Activated CD8-positive, alpha-beta T cell treated with anti-CD3 and anti-CD28 coated beads, Interleukin-2, amount 10 ng/mL, durations not matched to agents 7 days and 5 days (primary cell): ENCODE measurements at regions not wholly inside any gene's neighbourhood (a gene's known extent, or its start where the extent isn't known, plus 50 kb on each side); places are given as distances from the start of the nearest gene placed in this dataset.

Experiments used
- ATAC-seq: fragments of 150-1000 bp; cut with Tn5 transposase; one replicate; pipeline ENCODE4 v1.10.0; 2021; ENCODE audit warnings: moderate library complexity
- CTCF ChIA-PET: fragments of 350-600 bp; sonication (Branson Sonifier 250); formaldehyde crosslinking; loops from one replicate; lab custom pipeline; 2021; ENCODE audit warnings: antibody characterized with exemption; lab: Charles Lee
- POLR2A ChIA-PET: fragments of 350-600 bp; sonication (Branson Sonifier 250); formaldehyde crosslinking; loops from one replicate; lab custom pipeline; 2021; ENCODE audit warnings: antibody characterized with exemption; lab: Charles Lee
- DNase-seq: peaks from one replicate; pipeline ENCODE4 v3.0.0-alpha.2; 2020
- H3K27ac Mint-ChIP-seq: one replicate; pipeline ENCODE4 v1.8.0; 2021; ENCODE audit warnings: mild to moderate bottlenecking, mixed read lengths
- H3K27me3 Mint-ChIP-seq: one replicate; pipeline ENCODE4 v1.8.0; 2021; ENCODE audit warnings: low read depth, mixed read lengths
- H3K36me3 Mint-ChIP-seq: one replicate; pipeline ENCODE4 v1.8.0; 2021; ENCODE audit warnings: low read depth, mixed read lengths
- H3K4me1 Mint-ChIP-seq: one replicate; pipeline ENCODE4 v1.8.0; 2021; ENCODE audit warnings: low read depth, mixed read lengths
- H3K4me3 Mint-ChIP-seq: one replicate; pipeline ENCODE4 v1.8.0; 2021; ENCODE audit warnings: mild to moderate bottlenecking, mixed read lengths
- H3K9me3 Mint-ChIP-seq: one replicate; pipeline ENCODE4 v1.8.0; 2022; ENCODE audit warnings: mixed read lengths; ENCODE audit not compliant: insufficient read depth

- H3K27ac Mint-ChIP-seq = no peak overlapping the region
- no peaks in the 10 kb centered on the region for H3K36me3 Mint-ChIP-seq
- H3K4me3 Mint-ChIP-seq = no peak overlapping the region
- POLR2A ChIA-PET = no interaction called here
- no peak for ATAC-seq
- no peaks in the 10 kb centered on the region for H3K9me3 Mint-ChIP-seq
- CTCF ChIA-PET = no interaction called here
- no peak for DNase-seq
- peaks cover 4% of the 10 kb centered on the region for H3K27me3 Mint-ChIP-seq
- H3K4me1 Mint-ChIP-seq = no peaks in the 10 kb centered on the region
Measured at GRCh38 chr1:213324859-213325258, 273.8 kb downstream of the RPS6KC1 start.

DNA sequence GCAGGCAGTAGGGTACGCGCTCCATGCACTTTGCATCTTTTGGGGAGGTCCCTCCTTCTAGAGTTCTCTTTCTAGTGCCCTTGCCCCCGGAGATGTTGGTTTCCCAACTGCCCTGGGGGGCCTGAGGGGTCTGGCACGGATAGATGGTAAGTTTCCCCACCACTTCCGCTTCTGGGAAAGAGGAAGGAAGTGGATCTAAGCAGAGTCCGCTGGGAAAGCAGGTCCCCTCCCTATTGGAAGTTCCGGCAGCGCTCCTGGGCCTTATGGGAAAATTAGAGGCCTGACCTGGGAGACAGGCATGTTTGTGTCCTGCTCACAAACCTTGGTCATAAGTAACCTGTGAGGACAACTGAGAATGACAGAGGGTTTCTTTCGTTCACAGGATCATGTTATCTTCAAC, 274.4 kb downstream of the RPS6KC1 start:
- Mint-ChIP-seq H3K27me3 (peaks cover 4% of the 10 kb centered on the region), H3K4me3 (no peak overlapping the region), H3K27ac (no peak overlapping the region), H3K9me3 (no peaks in the 10 kb centered on the region), H3K36me3 (no peaks in the 10 kb centered on the region), H3K4me1 (no peaks in the 10 kb centered on the region)
- ChIA-PET POLR2A (no interaction called here), CTCF (no interaction called here)
- DNase-seq = no peak
- ATAC-seq = no peak

DNA sequence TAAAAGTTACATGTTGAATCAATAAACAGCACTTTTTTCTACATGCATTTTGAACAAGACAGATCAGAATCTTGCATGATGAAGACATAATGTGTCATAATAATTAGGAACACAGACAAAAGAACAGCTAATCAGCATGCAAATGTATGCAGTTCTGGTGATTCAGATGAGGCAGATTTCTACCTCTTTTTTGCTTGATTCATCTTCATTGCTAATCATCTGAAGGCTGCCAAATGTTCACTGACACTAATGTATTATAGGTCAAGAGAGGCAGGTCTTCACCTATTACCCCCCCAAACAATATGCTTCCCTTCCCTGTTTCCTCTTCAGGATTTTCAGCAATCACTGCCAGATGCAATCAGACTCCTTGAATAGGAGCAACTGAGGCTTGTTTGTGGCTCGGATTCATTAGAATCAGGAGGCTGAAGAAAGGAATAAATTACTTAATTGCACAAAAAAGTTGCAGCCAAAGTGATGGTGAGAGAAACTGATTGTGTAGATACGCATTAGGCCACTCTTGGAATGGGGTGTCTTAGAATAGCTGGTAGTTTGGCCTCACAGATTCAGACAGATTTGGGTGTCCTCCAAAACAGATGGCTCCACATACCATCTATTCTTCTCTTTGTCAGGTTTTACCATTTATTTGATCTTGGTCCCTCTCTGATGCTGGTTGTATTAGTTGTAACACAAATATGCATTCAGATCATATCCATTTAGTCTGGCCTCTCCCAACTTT, 275.4 kb downstream of the RPS6KC1 start:
- CTCF ChIA-PET = no interaction called here
- no peaks in the 10 kb centered on the region for H3K4me1 Mint-ChIP-seq
- H3K27ac Mint-ChIP-seq = no peak overlapping the region
- DNase-seq (no peak), ATAC-seq (no peak)
- H3K27me3 Mint-ChIP-seq = peaks cover 4% of the 10 kb centered on the region
- POLR2A ChIA-PET = no interaction called here
- H3K36me3 Mint-ChIP-seq = no peaks in the 10 kb centered on the region
- no peaks in the 10 kb centered on the region for H3K9me3 Mint-ChIP-seq
- H3K4me3 Mint-ChIP-seq = no peak overlapping the region

- Mint-ChIP-seq H3K36me3 (no peaks in the 10 kb centered on the region), H3K27me3 (peaks cover 4% of the 10 kb centered on the region), H3K9me3 (no peaks in the 10 kb centered on the region), H3K4me3 (no peak overlapping the region), H3K27ac (no peak overlapping the region), H3K4me1 (no peaks in the 10 kb centered on the region)
- POLR2A ChIA-PET = no interaction called here
- ATAC-seq (no peak), DNase-seq (no peak)
- CTCF ChIA-PET = no interaction called here
Measured at GRCh38 chr1:213327017-213327667, 276.1 kb downstream of the RPS6KC1 start.

- Mint-ChIP-seq H3K36me3 (no peaks in the 10 kb centered on the region), H3K9me3 (no peaks in the 10 kb centered on the region), H3K4me3 (no peak overlapping the region), H3K27ac (no peak overlapping the region), H3K4me1 (no peaks in the 10 kb centered on the region), H3K27me3 (peaks cover 4% of the 10 kb centered on the region)
- DNase-seq (no peak), ATAC-seq (no peak)
- ChIA-PET POLR2A (no interaction called here), CTCF (no interaction called here)
Measured at GRCh38 chr1:213329406-213330008, 278.5 kb downstream of the RPS6KC1 start.

DNA sequence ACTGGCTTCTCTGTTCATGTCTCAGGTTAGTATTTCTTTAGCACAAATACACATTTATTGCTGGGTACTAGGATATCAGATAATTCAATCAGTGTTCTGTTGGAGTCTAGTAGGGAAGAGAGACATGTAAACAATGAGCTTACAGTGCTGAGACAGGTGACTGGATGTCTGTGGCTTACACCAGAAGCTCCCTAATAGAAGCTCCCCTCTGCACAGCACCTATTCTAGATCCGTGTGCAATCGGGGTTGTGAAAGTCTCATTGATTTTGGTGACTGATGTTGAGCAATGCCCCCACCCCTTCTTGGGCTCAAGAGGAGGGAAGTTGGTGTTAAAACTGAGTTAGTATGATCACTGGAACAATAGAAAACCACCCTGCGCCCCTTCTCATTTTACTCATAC, 279.2 kb downstream of the RPS6KC1 start:
- ChIA-PET CTCF (no interaction called here), POLR2A (no interaction called here)
- DNase-seq = no peak
- Mint-ChIP-seq H3K4me3 (no peak overlapping the region), H3K27ac (no peak overlapping the region), H3K27me3 (peaks cover 4% of the 10 kb centered on the region), H3K4me1 (no peaks in the 10 kb centered on the region), H3K9me3 (no peaks in the 10 kb centered on the region), H3K36me3 (no peaks in the 10 kb centered on the region)
- no peak for ATAC-seq

DNA sequence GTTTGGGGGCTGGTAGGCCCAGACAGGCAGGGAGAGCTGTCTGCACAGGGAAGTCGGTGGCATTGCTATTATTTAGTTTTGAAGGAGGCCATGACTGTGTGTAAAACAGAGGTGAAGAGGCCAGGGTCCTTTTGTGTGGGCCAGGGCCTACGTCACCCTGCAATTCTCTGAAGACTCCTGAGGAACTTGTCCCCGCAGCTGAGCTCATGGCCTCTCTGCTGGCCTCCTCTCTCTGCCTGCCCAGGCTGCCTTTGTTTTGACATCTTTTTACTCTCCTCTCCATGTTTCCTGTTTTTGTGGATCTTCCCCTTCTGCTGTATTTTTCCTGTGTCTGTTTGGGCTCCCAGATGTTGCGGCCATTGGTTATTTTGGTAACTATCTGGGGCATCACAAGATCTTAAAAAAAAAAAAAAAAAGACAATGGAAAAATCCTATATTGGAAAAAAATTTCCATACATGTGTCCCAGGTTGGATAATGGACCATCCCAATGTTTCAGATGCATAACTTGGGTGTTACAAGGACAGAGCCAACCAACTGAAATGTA, 280.7 kb downstream of the RPS6KC1 start:
- Mint-ChIP-seq H3K36me3 (no peaks in the 10 kb centered on the region), H3K9me3 (no peaks in the 10 kb centered on the region), H3K4me1 (no peaks in the 10 kb centered on the region), H3K27me3 (peaks cover 4% of the 10 kb centered on the region), H3K4me3 (no peak overlapping the region), H3K27ac (no peak overlapping the region)
- CTCF ChIA-PET = no interaction called here
- DNase-seq = no peak
- no peak for ATAC-seq
- POLR2A ChIA-PET = no interaction called here

DNA sequence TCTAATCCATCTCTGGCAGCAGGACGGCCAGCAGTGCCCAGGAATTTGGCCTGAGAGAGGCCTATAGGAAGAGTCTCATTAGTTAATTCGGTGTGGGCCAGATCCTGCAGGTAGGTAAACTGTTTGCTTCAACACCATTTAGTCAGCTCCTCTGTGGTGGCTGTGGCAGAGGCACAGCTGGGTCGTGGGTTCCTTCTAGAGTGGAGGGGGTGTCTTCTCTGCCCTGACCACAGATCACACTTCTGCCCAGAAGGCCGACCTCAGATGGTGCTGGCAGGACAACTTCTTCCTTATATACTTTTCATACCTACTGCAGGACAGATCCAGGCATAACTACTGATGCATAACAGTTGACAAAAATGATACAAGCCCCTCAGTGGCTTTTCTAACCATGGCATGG, 281.4 kb downstream of the RPS6KC1 start:
- Mint-ChIP-seq H3K27me3 (no peaks in the 10 kb centered on the region), H3K36me3 (no peaks in the 10 kb centered on the region), H3K4me3 (no peak overlapping the region), H3K27ac (no peak overlapping the region), H3K4me1 (no peaks in the 10 kb centered on the region), H3K9me3 (no peaks in the 10 kb centered on the region)
- POLR2A ChIA-PET = no interaction called here
- CTCF ChIA-PET = no interaction called here
- DNase-seq = no peak
- no peak for ATAC-seq

- Mint-ChIP-seq H3K4me1 (no peaks in the 10 kb centered on the region), H3K36me3 (no peaks in the 10 kb centered on the region), H3K27ac (no peak overlapping the region), H3K4me3 (no peak overlapping the region), H3K27me3 (no peaks in the 10 kb centered on the region), H3K9me3 (no peaks in the 10 kb centered on the region)
- CTCF ChIA-PET = no interaction called here
- DNase-seq (no peak), ATAC-seq (no peak)
- POLR2A ChIA-PET = no interaction called here
Measured at GRCh38 chr1:213333121-213333520, 282.1 kb downstream of the RPS6KC1 start.

GRCh38 chr1:213335084-213335483, 284.0 kb downstream of the RPS6KC1 start:
- H3K9me3 Mint-ChIP-seq = no peaks in the 10 kb centered on the region
- DNase-seq (no peak), ATAC-seq (no peak)
- H3K27me3 Mint-ChIP-seq = no peaks in the 10 kb centered on the region
- POLR2A ChIA-PET = no interaction called here
- CTCF ChIA-PET = no interaction called here
- H3K4me1 Mint-ChIP-seq = no peaks in the 10 kb centered on the region
- H3K36me3 Mint-ChIP-seq = no peaks in the 10 kb centered on the region
- no peak overlapping the region for H3K27ac Mint-ChIP-seq
- H3K4me3 Mint-ChIP-seq = no peak overlapping the region

GRCh38 chr1:213337025-213337678, 286.1 kb downstream of the RPS6KC1 start:
- CTCF ChIA-PET = no interaction called here
- H3K36me3 Mint-ChIP-seq = no peaks in the 10 kb centered on the region
- POLR2A ChIA-PET = no interaction called here
- H3K9me3 Mint-ChIP-seq = no peaks in the 10 kb centered on the region
- no peaks in the 10 kb centered on the region for H3K4me1 Mint-ChIP-seq
- DNase-seq = no peak
- no peak overlapping the region for H3K27ac Mint-ChIP-seq
- H3K4me3 Mint-ChIP-seq = no peak overlapping the region
- H3K27me3 Mint-ChIP-seq = no peaks in the 10 kb centered on the region
- no peak for ATAC-seq

DNA sequence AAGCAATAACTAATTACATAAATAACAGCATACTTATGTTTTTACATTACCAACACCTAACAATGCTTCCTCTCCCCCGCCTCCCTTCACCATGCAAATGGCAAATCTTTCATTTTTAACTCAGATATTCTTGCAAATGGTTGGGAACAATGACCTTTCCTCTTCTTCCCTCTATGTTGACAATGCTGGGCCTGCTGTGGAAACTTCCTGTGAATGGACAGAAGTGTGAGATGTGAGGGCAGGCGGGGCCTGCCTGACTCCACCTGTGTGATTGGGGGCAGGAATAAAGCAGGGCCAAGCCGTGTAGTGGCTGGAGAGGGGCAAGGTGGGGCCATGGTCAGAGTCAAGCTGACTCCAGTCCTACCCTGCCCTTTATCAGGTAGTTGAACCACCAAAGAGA, 289.6 kb downstream of the RPS6KC1 start:
- no peaks in the 10 kb centered on the region for H3K36me3 Mint-ChIP-seq
- no peak overlapping the region for H3K27ac Mint-ChIP-seq
- no peaks in the 10 kb centered on the region for H3K4me1 Mint-ChIP-seq
- ATAC-seq = no peak
- ChIA-PET CTCF (no interaction called here), POLR2A (no interaction called here)
- no peak overlapping the region for H3K4me3 Mint-ChIP-seq
- no peaks in the 10 kb centered on the region for H3K9me3 Mint-ChIP-seq
- DNase-seq = no peak
- no peaks in the 10 kb centered on the region for H3K27me3 Mint-ChIP-seq
